Transverse colon (tissue), 4 donors: ENCODE measurements at regions not wholly inside any gene's neighbourhood (a gene's known extent, or its start where the extent isn't known, plus 50 kb on each side); places are given as distances from the start of the nearest gene placed in this dataset.

ENCODE experiments used
- DNase-seq: peaks from one replicate; pipeline ENCODE4 v3.0.0-alpha.2; 2019
- H3K27ac ChIP-seq, 4 donors: fragments of 200-600 bp; sonication (generic); 2 replicates each; pipeline ENCODE4 v1.5.1; 2016 to 2018; ENCODE audit warnings: inconsistent platforms in 4 of 4
- H3K27me3 ChIP-seq: fragments of 200-600 bp; sonication (generic); 2 replicates; pipeline ENCODE4 v1.5.1; 2017; ENCODE audit warnings: inconsistent platforms
- H3K36me3 ChIP-seq, 4 donors: fragments of 200-600 bp; sonication (generic); 2 replicates each; pipeline ENCODE4 v1.5.1; 2017 to 2019; ENCODE audit warnings: inconsistent platforms in 4 of 4
- H3K4me1 ChIP-seq, 4 donors: fragments of 200-600 bp; sonication (generic); 2 replicates each; pipeline ENCODE4 v1.5.1; 2017 to 2020; ENCODE audit warnings: inconsistent platforms in 4 of 4
- H3K4me3 ChIP-seq, 4 donors: fragments of 200-600 bp; sonication (generic); 1 replicate in 1 of 4; 2 replicates in 3 of 4; pipeline versions ENCODE4 v1.5.1 to v1.6.1; 2017 to 2019; ENCODE audit warnings: inconsistent platforms in 4 of 4
- H3K9me3 ChIP-seq, 2 donors: fragments of 200-600 bp; sonication (generic); 2 replicates each; pipeline ENCODE4 v1.5.1; 2017 to 2019; ENCODE audit warnings: inconsistent platforms in 2 of 2
- CTCF ChIP-seq, 5 experiments: fragments of 200-600 bp in 3 of 5; fragments of 450-650 bp in 2 of 5; sonication (generic) in 3 of 5; IDR thresholded peaks; 1 replicate in 2 of 5; 2 replicates in 3 of 5; pipeline ENCODE4 v1.5.1; 2016 to 2017; ENCODE audit warnings: antibody characterized with exemption in 5 of 5, inconsistent platforms in 3 of 5, mild to moderate bottlenecking in 2 of 5, moderate library complexity in 1 of 5
- EP300 ChIP-seq: sonication (generic); formaldehyde crosslinking; IDR thresholded peaks from one replicate; pipeline ENCODE4 v1.6.1; 2017; ENCODE audit warnings: antibody characterized with exemption, low read depth
- POLR2A ChIP-seq: fragments of 450-650 bp; IDR thresholded peaks from one replicate; pipeline ENCODE4 v1.6.1; 2016; ENCODE audit warnings: antibody characterized with exemption, mild to moderate bottlenecking, moderate library complexity
- POLR2AphosphoS5 ChIP-seq, 3 donors: sonication (generic); formaldehyde crosslinking; IDR thresholded peaks; one replicate each; pipeline ENCODE4 v1.6.1; 2016; ENCODE audit warnings: antibody characterized with exemption in 3 of 3
- WGBS, 2 donors: methylation state at CpG; one replicate each; pipeline ENCODE4 v1.1.5; 2018; ENCODE audit warnings: low coverage in 1 of 2; 5-methylcytosine and 5-hydroxymethylcytosine counted together
- in situ Hi-C, 4 donors: fragments of 200-750 bp; cut with MboI; loops; one replicate each; pipeline versions ENCODE4 v1.15.0 to v1.15.1; 2017; ENCODE audit warnings: low sequenced_read_pairs in 3 of 4, low pct_ligation_motif_present in 1 of 4, low pct_unique_long_range_greater_than_20kb in 1 of 4
- intact Hi-C: fragments of 100-400 bp; cut with DNase I; formaldehyde crosslinking; loops from one replicate; pipeline ENCODE4 v1.15.1; 2023; ENCODE audit warnings: low total_unique reads

DNA sequence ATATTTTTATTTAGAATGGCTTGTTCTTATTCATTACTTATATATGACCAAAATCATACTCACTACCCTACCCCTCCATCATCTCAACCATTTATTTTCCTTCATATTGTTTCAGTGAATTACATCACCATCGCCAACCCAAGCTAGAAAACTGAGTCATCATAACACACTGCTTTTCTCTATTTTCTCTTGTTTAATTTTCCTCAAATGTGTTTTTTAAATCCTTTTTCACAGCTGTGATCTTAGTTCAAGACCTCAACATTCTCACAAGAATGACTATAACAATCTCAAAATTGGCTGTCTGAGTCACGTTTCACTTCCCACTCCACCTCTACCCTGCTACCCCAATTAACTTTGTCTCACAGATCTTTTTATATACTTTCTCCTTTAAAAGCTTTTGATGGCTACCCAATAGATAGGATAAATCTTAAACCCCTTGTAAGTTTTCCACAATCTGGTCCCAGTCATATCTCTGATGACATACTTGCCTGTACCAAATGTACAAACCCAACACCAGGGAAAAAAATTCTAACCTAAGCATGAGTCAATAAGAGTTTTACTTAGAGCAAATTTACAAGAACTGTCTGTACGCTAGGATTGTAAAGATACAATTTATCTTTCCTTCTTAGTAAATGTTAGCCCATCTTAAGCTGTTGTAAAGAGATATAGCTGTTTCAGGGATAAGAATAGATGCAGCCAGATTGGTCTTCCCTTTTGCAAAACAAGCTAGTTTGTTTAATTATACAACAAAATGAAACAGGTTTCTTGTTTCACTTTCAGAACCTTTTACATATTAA lies 635.1 kb upstream of the SLC39A10 start:
- 66 to 70% methylated on average over 3 of the region's 3 CpGs for WGBS, 2 donors
- no peak for DNase-seq
- Histone ChIP-seq H3K27me3 (no peaks in the 10 kb centered on the region), H3K36me3 (no peaks in the 10 kb centered on the region), H3K27ac (no peak overlapping the region), H3K4me3 (no peak overlapping the region), H3K4me1 (no peaks in the 10 kb centered on the region), H3K9me3 (no peaks in the 10 kb centered on the region)
- TF ChIP-seq POLR2AphosphoS5 (IDR thresholded peaks at IDR 0.05) (no peak), POLR2A (no peak), EP300 (no peak), CTCF (IDR thresholded peaks at IDR 0.05) (no peak)
- in situ Hi-C loops (no loop called here), intact Hi-C loops (no loop called here)

DNA sequence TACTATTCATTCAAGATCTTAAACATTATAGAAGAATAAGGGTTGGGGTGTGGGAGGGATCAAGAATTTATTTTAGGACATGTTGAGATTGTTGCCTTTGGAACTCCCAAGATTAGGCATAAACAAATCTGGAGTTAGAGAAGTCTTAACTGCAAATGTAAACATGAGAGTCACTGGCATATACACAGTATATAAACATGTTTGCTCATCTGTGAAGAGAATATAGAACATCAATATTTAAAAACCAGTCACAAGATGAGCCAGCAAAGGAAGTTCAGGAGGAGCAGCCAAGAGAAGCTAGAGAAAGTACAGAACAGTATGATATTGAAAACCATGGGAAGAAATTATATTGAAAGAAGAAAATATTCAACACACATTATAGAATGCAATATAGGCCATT lies 638.6 kb upstream of the SLC39A10 start:
- Histone ChIP-seq H3K27ac (no peak overlapping the region), H3K9me3 (no peaks in the 10 kb centered on the region)

GRCh38 chr2:195017890-195018289 lies 639.1 kb upstream of the SLC39A10 start:
- intact Hi-C loops (no loop called here), in situ Hi-C loops (no loop called here)
- Histone ChIP-seq H3K36me3 (no peaks in the 10 kb centered on the region), H3K27ac (no peak overlapping the region), H3K9me3 (no peaks in the 10 kb centered on the region), H3K4me1 (no peaks in the 10 kb centered on the region), H3K4me3 (no peak overlapping the region), H3K27me3 (no peaks in the 10 kb centered on the region)
- TF ChIP-seq POLR2AphosphoS5 (IDR thresholded peaks at IDR 0.05) (no peak), POLR2A (no peak), EP300 (no peak), CTCF (IDR thresholded peaks at IDR 0.05) (no peak)
- DNase-seq, result no peak
- 83 to 91% methylated on average over 1 of the region's 1 CpG for WGBS, 2 donors

More for the DNA sequence above, 638.6 kb upstream of the SLC39A10 start:
- H3K4me3 ChIP-seq, result no peak overlapping the region
- intact Hi-C loops (no loop called here), in situ Hi-C loops (no loop called here)
- TF ChIP-seq CTCF (IDR thresholded peaks at IDR 0.05) (no peak), POLR2A (no peak), POLR2AphosphoS5 (IDR thresholded peaks at IDR 0.05) (no peak), EP300 (no peak)
- H3K27me3 ChIP-seq, result no peaks in the 10 kb centered on the region
- no peaks in the 10 kb centered on the region for H3K4me1 ChIP-seq
- no peaks in the 10 kb centered on the region for H3K36me3 ChIP-seq
- DNase-seq, result no peak

GRCh38 chr2:195016841-195017240 lies 640.2 kb upstream of the SLC39A10 start:
- Histone ChIP-seq H3K4me1 (no peaks in the 10 kb centered on the region), H3K36me3 (no peaks in the 10 kb centered on the region), H3K9me3 (no peaks in the 10 kb centered on the region), H3K27ac (no peak overlapping the region), H3K4me3 (no peak overlapping the region), H3K27me3 (no peaks in the 10 kb centered on the region)
- no peak for DNase-seq
- intact Hi-C loops, result no loop called here
- in situ Hi-C loops, result no loop called here
- WGBS, 2 donors, result 44 to 65% methylated on average over 2 of the region's 2 CpGs
- no peak for TF ChIP-seq EP300
- TF ChIP-seq CTCF (IDR thresholded peaks at IDR 0.05), result no peak
- TF ChIP-seq POLR2A, result no peak
- TF ChIP-seq POLR2AphosphoS5 (IDR thresholded peaks at IDR 0.05), result no peak
